HG02759 (cell line): ENCODE measurements at regions not wholly inside any gene's neighbourhood (a gene's known extent, or its start where the extent isn't known, plus 50 kb on each side); places are given as distances from the start of the nearest gene placed in this dataset.
"Not testable (repeated sequence)": the region's sequence is repeated elsewhere in the genome, so short reads cannot be mapped to it uniquely, and the experiment has no call there.

Experiments
- ATAC-seq: cut with Tn5 transposase; IDR thresholded peaks from one replicate; pipeline ENCODE4 v1.9.1; 2021; ENCODE audit warnings: mild to moderate bottlenecking, moderate library complexity; ENCODE audit not compliant: unreplicated experiment

DNA sequence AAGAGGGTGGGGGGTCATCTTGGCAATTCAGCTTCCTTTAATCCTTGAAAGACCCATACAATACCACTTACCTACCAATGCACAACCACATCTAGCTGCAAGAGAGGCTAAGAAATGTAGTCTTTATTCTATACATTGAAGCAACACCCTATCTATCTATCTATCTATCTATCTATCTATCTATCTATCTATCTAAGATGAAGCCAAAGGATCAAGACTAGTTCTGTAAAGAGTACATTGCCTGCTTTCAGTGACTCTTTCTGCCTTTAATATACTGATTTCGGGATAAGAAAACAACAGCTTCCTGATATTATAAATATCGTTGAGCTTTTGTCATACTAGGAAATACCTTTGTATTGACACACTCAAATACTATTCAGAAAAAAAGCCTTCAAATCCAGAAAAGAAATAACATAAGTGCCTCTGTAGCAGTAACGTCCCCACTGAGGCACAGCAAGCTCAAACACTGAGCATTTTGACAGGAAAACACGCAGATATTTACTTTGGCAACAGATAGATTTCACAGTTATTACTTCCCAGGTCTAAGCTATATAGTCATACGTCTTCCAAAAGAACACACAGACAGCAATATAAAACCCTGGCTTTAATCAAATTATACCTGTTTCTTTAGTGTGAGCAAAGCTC lies 139.4 kb upstream of the SERTAD2 start:
- ATAC-seq = no peak

DNA sequence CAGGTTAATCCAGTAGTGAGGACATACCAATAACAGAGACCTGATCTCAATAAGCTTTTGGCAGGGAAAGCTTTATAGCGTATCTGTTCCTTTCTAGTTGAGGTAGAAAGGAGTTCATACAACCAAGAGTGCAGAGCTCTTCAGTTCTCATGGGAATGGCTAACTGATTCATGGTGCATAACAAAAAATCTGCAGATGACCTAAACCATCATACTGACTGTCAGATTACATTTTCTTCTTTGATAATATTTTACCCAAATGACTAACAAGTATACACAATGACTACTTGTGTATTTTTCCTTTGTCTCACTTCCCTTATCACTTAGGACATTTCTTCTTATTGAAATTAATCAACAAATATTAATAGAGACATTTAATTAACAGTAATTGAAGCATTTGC lies 140.0 kb upstream of the SERTAD2 start:
- ATAC-seq = peak; percentile 75

DNA sequence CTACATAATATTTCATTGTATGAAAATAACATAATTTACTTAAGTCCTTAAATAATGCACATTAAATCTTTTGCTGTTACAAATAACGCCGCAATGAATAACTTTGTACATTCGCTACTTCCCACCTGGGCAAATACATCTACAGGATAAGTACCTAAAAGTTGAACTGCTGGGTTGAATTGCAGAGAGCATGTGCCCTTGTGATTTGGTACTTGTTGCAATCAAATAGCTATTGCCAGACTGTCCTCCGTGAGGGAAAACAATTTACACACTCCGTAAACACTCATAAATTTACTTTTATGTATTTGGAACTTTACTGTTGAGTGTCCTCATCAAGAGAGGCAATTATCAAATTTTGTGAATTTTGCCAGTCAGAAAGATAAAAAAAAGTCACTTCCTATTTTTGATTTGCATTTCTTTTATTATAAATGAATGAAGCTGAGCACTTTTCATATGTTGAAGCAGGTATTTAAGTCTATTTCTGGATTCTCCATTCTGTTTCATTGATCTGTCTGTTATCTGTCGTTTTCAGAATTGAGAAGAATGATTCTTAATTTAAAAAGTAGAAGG lies 140.8 kb upstream of the SERTAD2 start:
- no peak for ATAC-seq

DNA sequence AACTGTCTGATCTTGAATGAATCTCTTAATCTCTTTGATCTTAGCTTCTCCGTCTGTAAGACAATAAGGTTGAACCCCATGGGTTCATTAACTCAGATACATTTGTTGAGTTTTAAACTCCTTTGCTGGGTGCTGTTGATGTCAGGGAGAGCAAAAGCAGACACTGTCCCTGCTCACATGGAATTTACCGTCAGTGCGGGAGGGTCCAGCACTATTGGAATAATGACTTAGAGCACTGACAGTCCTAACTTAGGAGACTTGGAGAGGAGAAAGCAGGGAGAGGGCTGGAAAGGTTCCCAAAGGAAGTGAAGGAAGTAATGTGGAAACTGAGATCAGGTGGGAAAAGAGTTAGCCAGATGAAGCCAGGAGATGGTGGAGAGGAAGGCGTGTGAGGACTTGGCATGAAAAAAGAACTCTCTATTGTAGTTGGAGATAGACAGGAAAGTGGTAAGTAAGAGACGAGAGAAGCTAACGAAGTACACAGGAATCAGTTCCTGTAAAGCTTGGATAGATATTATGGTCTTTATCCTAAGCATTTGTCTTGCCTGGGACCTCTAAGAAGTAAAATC lies 141.4 kb upstream of the SERTAD2 start:
- ATAC-seq = no peak

DNA sequence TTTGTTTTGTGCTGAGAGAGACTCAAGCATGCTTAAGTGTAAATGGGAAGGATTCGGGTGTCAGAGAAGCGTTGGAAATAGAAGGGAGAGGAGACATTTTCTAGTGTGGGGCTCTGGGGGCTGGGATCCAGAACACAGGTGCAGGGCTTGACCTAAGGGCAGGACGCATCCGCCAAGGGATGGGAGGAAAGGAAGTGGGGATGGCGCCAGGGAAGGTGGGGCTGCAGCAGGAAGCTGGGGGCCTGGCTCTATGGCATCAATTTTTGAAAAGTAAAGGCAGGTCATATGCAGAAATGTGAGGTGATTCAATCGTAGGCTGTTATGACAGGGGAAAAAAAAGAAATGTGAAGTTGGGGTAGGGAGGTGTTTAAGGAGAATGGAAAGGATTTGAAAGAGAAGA lies 143.2 kb upstream of the SERTAD2 start:
- no peak for ATAC-seq

DNA sequence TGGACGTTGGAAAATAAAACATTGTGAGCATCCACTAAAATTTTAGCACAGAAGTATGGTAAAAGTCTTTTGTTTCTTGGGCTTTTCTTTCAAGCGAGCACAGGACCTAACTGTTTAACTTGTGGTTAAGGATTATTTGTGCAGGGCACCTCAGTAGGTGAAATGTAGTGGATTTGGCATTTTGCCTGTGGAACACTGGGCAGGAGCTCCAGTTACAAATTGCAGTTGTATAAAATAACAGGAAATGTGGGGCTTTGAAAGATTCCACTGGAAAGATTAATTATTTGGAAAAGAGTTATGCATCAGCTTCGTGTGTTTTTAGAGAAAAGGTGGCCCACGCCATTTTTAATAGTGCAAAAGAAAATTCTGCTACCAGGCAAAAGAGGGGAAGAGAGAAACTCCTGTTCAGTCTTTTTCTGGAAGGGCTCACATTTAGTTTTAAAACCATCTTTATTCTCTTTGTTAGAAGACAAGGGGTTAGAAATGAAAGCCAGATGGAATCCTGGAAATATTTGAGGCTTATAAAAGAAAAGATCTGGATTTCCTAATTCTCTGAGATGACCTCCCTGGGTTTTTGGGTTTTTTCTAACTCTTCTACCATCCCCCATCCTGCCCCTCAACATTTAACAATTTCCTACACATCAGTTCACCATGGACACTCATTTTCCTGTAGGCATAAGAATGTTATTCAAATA lies 144.3 kb upstream of the SERTAD2 start:
- ATAC-seq = no peak

DNA sequence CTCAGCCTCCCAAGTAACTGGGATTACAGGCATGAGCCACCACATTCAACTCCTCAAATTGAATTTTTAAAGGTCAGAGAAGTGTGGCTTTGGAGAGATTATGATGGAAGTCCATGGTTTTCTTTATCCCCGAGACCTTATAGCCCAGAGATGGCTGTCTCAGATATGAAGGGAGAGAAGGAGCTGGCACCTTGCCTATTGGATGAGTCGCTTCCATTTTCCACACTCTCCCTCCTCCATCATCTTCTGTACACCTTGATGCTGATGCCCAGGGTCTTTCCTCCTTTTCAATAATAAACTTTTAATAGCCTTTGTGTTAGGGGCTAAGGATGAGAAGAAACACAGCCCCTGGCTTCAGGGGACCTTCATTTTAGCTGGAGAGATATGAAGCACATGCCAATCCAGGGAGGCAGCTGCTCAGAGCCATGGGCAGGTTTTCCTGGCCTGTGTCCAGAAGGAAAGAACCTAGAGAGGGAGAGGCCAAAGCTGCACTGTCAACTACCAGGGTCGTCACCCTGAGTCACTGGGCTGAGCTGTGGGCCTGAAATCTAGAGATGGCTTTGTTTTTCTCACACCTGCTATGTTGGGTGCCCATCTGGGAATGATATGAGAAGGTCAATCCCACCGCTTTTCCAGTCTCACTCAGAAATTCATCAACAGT lies 146.0 kb upstream of the SERTAD2 start:
- no peak for ATAC-seq

DNA sequence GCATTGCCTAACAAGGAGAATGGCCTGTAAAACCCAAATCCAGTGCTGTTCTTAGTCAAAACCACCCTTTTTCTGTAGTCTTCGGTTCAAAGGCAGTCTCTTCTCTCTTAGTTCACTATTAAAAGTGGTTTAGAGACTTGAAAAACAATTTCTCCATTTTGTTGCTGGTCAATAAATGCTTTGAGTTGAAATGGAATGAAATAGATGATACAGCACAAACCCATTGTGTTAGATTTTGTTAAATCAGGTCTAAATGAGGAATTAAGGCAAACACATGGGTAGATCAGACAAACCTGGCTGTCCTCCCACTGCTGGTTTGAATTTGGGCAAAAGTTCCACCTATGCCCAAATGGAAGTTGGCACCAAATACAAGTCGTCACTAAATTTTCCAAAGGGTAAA lies 150.1 kb upstream of the SERTAD2 start:
- no peak for ATAC-seq

DNA sequence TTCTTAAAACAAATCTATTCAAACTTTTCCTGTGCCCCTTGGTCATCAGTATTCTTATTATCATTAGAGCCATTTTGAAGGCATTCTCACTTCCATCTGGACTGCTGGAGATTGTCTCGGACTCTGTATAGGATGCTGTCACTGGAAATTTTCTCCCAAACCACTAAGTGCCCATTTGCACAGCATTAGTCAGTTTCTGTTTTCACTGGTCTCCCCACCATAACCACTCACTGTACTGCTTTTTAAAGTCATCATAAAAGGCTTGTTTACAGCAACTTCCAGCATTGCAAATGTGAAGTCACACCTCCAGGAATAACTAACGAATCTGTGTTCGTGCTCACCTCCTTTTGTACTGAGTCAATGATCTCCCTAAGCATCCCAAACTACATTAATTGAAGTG lies 150.9 kb upstream of the SERTAD2 start:
- no peak for ATAC-seq

DNA sequence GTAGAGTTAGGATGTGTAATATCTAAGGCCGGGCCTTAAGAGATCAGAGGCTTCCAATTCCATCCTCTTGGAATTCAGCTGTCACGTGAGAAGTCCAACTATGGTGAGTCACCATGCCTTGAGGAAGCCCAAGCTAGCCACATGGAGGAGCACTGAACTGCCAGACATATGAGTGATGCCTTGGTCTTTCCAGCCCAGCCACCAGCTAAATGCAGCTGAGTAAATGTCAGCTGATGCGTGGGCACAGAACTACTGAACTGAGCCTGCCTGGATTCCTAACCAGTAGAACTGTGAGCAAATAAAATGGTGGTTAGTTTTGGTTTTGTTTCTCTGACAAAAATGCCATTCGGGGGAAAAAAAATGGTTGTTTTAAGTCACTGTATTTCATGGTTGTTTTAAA lies 153.7 kb upstream of the SERTAD2 start:
- ATAC-seq = peak; percentile 73

DNA sequence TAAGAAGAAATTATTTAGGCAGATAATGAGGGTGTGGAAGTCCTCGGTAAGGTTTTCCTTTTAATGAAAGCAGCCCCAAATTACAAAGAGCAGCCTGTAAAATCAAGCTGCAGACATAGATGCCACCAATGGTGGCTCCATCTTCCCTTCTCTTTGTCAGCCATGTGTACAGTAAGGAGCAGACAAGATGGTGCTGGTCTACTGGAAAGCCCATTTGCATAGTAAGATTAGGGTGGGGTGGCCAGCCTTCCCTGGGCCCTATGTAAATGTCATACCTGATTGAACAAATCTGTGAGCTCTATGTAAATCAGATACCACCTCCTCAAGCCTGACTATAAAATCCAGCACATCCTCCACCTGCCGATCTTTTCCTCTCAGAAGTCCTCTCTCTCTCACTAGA lies 154.4 kb upstream of the SERTAD2 start:
- ATAC-seq = no peak

DNA sequence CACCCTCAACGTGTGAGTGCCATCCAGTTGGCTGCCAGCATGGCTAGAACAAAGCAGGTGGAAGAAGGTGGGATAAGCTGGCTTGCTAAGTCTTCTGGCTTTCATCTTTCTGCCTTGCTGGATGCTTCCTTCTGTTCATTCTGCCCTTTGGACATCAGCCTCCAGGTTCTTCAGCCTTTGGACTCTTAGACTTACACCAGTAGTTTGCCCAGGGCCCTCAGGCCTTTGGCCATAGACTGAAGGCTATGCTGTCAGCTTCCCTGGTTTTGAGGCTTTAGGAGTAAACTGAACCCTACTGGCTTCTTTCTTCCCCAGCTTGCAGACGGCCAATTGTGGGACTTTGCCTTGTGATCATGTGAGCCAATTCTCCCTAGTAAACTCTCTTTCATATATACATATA lies 155.0 kb upstream of the SERTAD2 start:
- ATAC-seq = no peak

DNA sequence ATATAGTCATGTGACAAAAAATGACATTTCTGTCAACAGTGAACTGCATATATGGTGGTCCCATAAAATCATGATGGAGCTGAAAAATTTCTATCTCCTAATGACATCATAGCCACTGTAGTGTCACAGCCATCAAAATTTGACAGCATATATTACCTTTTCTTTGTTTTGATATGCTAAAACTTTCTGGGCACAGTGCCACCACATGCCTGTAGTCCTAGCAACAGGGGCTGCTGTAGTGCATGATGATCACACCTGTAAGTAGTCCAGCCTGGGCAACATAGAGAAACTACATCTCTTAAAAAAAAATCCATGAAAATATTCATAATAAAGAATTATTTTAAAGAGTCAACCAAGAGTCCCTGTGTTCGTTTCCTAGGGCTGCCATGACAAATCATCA lies 155.5 kb upstream of the SERTAD2 start:
- ATAC-seq = no peak

DNA sequence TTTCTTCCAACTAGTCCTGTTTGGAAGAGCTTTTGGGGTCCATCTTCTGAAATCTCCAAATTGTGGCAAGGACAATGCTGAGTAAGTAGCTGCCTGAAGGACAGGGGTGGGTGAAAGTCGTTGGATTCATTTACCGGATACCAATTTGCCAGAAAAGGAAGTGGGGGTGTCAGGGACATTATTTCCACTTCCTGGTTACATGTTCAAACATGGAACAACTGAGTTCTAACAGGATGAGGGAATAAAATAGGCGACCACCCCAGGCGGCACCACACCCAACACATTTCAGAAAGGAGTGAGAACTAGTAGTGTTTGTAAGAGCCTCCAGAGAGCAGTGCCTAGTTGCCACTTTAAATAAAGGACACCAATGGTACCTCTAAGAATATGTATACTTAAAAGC lies 158.6 kb upstream of the SERTAD2 start:
- no peak for ATAC-seq

DNA sequence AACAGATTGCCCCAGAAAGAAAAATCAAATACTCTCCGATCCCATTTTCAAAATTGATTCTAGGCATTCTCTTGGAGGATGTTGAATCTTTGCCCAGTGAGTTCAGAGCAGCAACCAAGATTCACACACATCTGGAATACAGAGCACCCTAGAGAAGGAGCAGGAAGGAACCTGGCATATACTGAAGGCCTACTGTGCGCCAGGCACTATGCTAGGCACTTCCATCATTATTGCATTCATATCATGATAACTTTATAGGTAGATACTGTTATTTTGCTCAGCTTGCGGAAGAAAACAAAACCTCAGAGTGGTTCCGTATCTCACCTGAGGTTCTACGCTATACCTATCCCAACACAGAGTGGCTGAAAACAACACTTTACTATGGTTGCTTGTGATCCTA lies 160.3 kb upstream of the SERTAD2 start:
- ATAC-seq = no peak

DNA sequence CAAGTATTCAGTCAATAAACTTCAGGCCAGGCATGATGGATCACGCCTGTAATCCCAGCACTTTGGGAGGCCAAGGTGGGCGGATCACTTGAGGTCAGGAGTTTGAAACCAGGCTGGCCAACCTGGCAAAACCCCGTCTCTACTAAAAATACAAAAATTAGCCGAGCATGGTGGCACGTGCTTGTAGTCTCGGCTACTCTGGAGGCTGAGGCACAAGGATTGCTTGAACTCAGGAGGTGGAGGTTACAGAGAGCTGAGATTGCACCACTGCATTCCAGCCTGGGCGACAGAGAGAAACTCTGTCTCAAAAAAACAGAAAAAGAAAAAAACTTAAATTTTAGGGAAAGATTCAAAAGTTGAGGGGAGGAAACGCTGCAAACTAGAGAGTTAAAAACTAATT lies 162.8 kb upstream of the SERTAD2 start:
- not testable (repeated sequence) for ATAC-seq

DNA sequence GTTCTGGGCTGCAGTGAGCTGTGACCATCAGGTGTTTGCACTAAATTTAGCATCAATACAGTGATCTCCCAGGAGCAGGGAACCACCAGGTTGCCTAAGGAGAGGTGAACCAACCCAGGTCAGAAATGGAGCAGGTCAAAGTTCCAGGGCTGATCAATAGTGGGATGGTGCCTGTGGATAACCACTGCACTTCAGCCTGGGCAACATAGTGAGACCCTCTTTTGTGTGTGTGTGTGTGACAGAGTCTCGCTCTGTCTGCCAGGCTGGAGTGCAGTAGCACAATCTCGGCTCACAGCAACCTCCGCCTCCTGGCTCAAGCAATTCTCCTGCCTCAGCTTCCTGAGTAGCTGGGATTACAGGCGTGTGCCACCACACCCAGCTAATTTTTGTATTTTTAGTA lies 163.7 kb upstream of the SERTAD2 start:
- ATAC-seq = no peak

DNA sequence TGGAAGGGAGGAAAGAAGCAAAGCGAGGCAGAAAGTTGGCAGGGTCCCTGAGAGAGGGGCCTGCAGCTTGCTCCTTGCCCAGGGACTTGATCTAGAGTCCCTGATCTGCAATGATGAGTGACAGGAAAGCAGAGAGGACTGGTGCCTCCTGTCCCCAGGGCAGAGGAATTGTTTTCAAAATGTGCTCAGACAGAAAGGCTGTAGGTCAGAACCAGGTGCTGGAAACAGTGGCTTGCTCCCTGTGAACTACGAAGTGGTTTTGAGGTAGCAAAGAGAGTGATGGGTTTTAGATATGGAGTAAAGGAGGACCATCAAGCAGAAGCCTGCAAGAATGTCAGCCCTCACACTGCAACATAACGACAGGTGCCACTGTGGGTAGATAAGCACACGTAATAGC lies 164.9 kb upstream of the SERTAD2 start:
- no peak for ATAC-seq

DNA sequence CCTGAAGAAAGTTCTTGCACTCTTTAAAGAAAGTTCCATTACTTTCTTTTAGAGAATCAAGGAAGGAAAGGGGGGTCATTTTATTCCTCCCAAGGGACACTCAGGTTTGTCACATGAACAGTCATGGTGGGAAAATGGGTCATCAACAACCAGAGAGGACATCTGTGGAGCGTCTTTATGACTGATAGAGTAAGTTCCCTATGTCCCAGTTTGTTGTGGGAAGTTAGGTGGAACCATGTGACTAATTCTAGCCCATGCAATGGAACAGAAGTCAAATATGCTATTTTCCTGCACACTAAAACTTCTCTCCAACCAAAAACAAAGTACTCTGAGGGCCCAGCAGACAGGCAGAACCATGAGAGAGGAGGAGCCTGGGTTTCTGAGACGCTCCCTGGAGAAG lies 165.6 kb upstream of the SERTAD2 start:
- peak; percentile 16 for ATAC-seq

DNA sequence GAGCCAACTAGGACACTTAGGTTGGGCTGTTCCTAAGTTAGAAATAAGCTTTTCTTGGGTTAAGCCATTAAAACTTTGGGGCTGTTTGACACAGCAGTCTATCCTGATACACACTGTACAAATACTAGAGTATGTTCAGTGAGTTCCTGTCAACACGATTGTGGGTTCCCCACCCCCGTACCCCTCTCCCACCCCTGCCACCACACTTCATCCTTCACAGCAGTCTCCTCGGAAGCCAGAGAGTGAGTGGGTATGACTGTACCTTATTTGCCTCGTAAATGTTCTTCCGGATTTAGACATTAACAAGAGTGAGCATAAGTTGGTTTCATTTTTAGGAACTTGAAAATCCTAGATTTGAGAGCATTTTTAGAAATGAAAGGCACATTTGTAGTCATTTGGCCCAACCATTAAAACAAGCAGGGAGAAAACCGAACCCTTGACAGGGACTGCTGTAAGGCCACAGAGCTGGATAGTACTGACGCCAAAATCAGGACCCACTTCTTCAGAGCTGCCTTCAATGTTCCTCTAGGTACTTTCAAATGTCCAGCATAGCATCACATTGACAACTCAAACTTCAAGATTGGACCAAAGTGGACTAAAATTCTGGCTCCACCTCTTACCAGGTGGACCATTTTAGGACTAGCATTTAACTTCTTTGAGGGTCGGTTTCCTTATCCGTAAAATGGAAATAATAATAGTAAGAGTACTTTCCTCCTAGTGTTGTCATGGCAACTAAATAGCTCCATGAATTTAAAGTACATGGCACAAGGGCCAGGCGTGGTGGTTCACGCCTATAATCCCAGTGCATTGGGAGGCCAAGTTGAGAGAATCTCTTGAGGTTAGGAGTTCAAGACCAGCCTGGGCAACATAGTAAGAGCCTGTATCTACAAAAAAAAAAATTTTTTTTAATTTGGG lies 166.3 kb upstream of the SERTAD2 start:
- peak; percentile 89 for ATAC-seq

DNA sequence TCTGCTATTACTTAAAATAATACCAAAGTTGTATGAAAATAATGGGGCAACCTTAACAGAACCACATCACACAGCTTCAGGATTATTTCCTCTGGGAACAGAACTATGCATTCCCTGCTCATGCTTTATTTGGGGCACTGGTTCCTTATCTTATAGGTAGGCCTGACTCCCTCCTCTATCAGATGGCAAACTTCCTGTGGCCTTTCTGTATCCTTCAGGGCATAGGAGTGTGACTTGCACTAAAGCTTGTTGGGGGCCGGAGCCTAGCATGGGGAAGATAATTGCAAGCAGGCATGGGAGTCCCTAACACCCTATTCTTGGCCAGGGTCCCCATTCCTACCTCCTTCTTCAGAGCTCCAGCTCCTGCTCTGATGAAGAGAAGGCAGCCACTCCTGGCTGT lies 167.2 kb upstream of the SERTAD2 start:
- ATAC-seq = no peak
